ENCODE measurements at regions not wholly inside any gene's neighbourhood (a gene's known extent, or its start where the extent isn't known, plus 50 kb on each side); places are given as distances from the start of the nearest gene placed in this dataset.

DNA sequence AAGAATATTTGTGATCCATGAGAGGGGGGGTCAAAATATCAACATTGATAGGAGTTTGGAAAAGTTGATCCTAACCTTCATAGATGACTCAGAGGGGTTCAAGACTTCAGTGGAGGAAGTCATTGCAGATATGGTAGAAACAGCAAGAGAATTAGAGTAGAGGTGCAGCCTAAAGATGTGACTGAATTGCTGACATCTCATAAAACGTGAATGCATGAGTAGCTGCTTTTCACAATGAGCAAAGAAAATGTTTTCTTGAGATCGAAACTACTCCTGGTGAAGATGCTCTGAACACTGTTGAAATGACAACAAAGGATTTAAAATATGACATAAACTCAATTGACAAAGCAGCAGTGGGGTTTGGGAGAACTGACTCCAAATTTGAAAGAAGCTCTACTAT lies 700.7 kb upstream of the FZD8 start:
- TF ChIP-seq, protein P1, sequence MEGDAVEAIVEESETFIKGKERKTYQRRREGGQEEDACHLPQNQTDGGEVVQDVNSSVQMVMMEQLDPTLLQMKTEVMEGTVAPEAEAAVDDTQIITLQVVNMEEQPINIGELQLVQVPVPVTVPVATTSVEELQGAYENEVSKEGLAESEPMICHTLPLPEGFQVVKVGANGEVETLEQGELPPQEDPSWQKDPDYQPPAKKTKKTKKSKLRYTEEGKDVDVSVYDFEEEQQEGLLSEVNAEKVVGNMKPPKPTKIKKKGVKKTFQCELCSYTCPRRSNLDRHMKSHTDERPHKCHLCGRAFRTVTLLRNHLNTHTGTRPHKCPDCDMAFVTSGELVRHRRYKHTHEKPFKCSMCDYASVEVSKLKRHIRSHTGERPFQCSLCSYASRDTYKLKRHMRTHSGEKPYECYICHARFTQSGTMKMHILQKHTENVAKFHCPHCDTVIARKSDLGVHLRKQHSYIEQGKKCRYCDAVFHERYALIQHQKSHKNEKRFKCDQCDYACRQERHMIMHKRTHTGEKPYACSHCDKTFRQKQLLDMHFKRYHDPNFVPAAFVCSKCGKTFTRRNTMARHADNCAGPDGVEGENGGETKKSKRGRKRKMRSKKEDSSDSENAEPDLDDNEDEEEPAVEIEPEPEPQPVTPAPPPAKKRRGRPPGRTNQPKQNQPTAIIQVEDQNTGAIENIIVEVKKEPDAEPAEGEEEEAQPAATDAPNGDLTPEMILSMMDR (IDR thresholded peaks at IDR 0.05), result no peak
- no peak for TF ChIP-seq EP300 (IDR thresholded peaks at IDR 0.05)
- TF ChIP-seq POLR2AphosphoS5 (IDR thresholded peaks at IDR 0.05), result no peak

Data from upper lobe of left lung (tissue), 4 donors.